NCI-H1417 treated with DMSO at 0.1 percent for 48 hours (cell line): ENCODE measurements at regions not wholly inside any gene's neighbourhood (a gene's known extent, or its start where the extent isn't known, plus 50 kb on each side); places are given as distances from the start of the nearest gene placed in this dataset.
"Not testable (repeated sequence)": the region's sequence is repeated elsewhere in the genome, so short reads cannot be mapped to it uniquely, and the experiment has no call there.

ENCODE experiments used
- DNase-seq: peaks from one replicate; lab custom pipeline; 2025; lab: John Stamatoyannopoulos, UW

GRCh38 chr9:115880221-115880885, 273.2 kb upstream of the PAPPA start:
- DNase-seq, result no peak

GRCh38 chr9:115882911-115883310, 270.7 kb upstream of the PAPPA start:
- no peak for DNase-seq

GRCh38 chr9:115883467-115884329, 269.9 kb upstream of the PAPPA start:
- DNase-seq, result peak; percentile 18

- no peak for DNase-seq
Measured at GRCh38 chr9:115884846-115885245, 268.7 kb upstream of the PAPPA start.

- no peak for DNase-seq
Measured at GRCh38 chr9:115888131-115888530, 265.5 kb upstream of the PAPPA start.

- no peak for DNase-seq
Measured at GRCh38 chr9:115891929-115892328, 261.7 kb upstream of the PAPPA start.

GRCh38 chr9:115898478-115898877, 255.1 kb upstream of the PAPPA start:
- not testable (repeated sequence) for DNase-seq

- no peak for DNase-seq
Measured at GRCh38 chr9:115900698-115901097, 252.9 kb upstream of the PAPPA start.

GRCh38 chr9:115910959-115911358, 242.6 kb upstream of the PAPPA start:
- DNase-seq, result no peak

GRCh38 chr9:115912086-115912485, 241.5 kb upstream of the PAPPA start:
- DNase-seq, result no peak

- no peak for DNase-seq
Measured at GRCh38 chr9:115913696-115914095, 239.9 kb upstream of the PAPPA start.

- no peak for DNase-seq
Measured at GRCh38 chr9:115914291-115914690, 239.3 kb upstream of the PAPPA start.

GRCh38 chr9:115921301-115921700, 232.3 kb upstream of the PAPPA start:
- no peak for DNase-seq

GRCh38 chr9:115922444-115922843, 231.1 kb upstream of the PAPPA start:
- no peak for DNase-seq

- DNase-seq, result no peak
Measured at GRCh38 chr9:115923410-115923809, 230.2 kb upstream of the PAPPA start.

- DNase-seq, result no peak
Measured at GRCh38 chr9:115923903-115924668, 229.5 kb upstream of the PAPPA start.

GRCh38 chr9:115924669-115924987, 229.0 kb upstream of the PAPPA start:
- no peak for DNase-seq

- no peak for DNase-seq
Measured at GRCh38 chr9:115925424-115925823, 228.2 kb upstream of the PAPPA start.

- DNase-seq, result no peak
Measured at GRCh38 chr9:115930472-115930871, 223.1 kb upstream of the PAPPA start.

GRCh38 chr9:115938479-115938878, 215.1 kb upstream of the PAPPA start:
- DNase-seq, result no peak

- no peak for DNase-seq
Measured at GRCh38 chr9:115939065-115939765, 214.4 kb upstream of the PAPPA start.
